ENCODE measurements at regions not wholly inside any gene's neighbourhood (a gene's known extent, or its start where the extent isn't known, plus 50 kb on each side); places are given as distances from the start of the nearest gene placed in this dataset.

- FAIRE-seq = no peak
These were observed 530.8 kb downstream of the SHQ1 start for GRCh38 chr3:72317491-72317890.

- no peak for FAIRE-seq
These were observed 531.6 kb downstream of the SHQ1 start for GRCh38 chr3:72316501-72317279.

GRCh38 chr3:72313308-72313707 is 528.4 kb upstream of the PROK2 start:
- FAIRE-seq = no peak

GRCh38 chr3:72312339-72312738 is 527.4 kb upstream of the PROK2 start:
- no peak for FAIRE-seq

- no peak for FAIRE-seq
These were observed 526.5 kb upstream of the PROK2 start for GRCh38 chr3:72311425-72311824.

- FAIRE-seq = peak; percentile 77
These were observed 525.8 kb upstream of the PROK2 start for GRCh38 chr3:72310419-72311380.

DNA sequence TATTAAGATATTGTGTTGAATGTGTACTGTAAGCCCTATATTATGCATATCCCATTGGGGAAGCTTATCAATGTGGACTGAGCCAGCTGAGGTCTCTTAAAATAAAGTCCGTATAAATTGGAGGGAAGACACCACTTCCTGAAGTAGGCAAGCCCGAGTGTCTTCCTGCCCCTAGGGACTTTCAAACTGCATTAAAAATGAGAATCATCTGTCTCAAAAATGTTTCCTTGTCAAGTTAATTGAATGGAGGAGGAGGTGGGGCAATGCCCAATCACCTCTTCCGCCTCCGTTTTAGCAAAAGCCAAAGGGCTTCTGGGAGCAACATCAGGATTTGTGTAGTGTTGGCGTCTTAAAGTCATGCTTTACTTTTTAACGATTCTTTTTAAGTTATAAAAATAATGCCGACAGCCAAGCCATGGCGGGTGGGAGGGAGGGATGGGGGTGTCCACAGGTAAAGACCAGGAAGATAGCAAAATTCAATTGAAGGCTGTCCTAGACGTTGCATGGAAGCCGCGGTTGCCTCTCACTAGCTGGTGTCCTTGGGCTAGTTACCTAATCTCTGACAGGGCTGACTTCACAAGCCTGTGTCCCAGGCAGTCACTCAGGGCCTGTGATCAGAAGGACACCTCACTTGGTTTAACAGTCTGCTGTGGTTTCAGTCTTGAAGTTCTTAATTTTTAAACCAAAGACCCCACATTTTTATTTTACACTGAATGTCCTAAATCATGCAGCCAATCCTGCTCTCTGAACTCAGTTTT is 524.9 kb upstream of the PROK2 start:
- FAIRE-seq = no peak

GRCh38 chr3:72308641-72309040 is 523.7 kb upstream of the PROK2 start:
- FAIRE-seq = no peak

DNA sequence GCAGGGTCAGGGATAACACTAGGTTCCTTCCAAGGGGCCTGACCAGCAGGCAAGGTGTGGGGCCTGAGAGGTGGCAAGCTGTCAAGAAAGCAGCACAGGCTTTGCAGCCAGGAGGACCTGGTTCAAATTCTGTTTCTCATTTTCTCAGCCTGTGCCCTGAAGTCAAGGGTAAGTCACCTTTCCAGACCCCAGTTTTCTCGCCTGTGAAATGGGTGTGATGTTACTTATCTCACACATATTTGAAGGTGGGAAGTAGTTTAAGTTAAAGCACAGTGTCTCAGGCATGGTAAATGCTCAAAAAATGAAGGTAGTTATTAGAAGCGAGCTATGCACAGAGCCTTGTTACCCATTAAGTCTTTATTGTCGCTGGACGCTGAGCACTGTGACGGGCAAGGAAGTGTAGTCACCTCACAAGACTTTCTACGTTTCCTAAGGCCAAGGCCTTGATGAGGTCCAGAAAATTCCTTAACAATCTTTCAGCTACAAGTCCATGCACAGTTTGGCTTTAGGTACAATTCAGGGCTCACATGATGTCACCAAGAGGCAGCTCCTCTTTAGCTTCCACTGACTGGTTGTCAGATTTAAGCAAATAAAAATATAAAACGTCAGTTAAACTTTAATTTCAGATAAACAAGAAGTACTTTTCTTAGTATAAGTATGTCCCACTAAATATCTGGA is 522.6 kb upstream of the PROK2 start:
- no peak for FAIRE-seq

- no peak for FAIRE-seq
These were observed 521.9 kb upstream of the PROK2 start for GRCh38 chr3:72306800-72307341.

DNA sequence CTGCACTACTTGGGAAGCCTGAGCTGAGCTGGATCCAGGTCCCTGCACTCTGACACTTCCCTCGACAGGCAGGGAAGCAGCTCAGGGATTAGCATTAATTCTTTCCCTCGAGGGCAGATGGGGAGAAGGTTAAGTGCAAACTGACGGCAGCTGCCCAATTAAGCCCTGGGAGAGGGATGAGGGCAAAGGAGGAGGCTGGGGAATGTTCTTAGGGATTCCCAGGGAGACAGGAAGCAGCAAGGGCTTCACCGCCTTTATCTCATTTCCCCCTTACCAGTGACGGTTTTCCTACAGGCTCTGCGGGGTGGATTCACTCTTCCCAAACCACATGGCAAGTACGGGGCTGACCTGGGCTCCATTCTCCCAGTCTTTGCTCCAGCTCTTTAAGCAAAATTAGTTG is 519.0 kb upstream of the PROK2 start:
- no peak for FAIRE-seq

GRCh38 chr3:72301779-72302178 is 516.8 kb upstream of the PROK2 start:
- no peak for FAIRE-seq

DNA sequence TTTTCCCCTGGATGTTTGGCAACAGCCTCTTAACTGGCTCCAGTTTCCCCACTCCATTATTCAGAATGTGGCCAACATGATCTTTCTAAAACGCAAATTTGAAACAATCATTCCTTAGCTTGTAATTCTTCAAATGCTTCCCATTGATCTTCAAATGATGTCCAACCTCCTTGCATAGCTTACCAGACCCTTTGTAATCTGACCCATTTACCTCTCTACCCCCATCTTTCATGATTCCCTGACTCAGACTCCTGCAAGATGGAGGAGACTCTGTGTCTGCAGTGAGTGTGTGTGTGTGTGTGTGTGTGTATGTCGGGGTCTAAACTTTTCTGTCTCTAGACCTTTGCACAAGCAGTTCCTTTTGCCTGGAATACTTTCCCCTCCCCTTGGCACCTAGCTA is 515.7 kb upstream of the PROK2 start:
- FAIRE-seq = no peak

- FAIRE-seq = no peak
These were observed 514.9 kb upstream of the PROK2 start for GRCh38 chr3:72299823-72300222.

GRCh38 chr3:72299321-72299802 is 514.4 kb upstream of the PROK2 start:
- no peak for FAIRE-seq

DNA sequence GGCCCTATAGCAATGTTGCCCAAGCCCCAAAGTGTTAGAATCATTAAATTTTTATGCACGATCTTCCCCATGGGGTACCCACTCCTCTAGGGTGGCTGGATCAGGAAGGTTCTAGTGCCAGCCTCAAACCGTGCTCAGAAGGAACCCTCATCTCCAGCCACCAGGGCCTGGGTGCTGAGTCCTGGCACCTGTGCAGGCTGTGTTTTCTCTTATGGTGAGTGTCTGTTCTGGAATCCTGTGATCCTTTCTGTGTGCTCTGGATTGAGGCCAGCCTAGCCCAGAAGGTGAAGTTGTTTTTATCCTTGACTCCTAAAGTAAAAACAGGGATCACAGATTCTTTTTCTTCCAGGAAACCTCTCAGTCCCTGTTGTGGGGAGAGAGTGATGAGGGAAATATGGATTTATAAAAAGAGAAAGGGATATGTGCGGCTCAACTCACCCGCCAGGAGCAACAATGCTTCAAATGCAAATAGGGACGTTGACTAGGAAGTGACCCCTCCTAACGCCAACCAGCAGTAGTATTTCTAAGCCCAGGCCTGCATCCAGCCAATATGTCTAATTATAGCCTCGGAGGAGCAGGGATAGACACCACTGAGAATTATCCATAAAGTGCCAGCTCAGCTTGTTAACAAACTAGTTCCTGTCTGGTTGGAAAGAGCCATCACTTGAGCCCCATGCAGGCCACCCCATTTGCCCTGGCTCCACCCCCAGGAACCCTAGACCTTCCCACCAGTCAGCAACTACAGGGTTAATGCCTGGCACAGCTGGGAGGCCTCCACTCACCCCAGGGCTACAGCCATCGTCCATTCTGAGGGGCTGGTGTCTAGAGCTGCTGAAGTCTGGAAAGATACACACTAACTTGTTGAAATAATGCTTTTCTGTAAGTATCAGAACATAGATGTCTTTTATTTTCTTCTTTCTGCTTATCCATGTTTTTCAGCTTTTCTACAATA is 513.5 kb upstream of the PROK2 start:
- no peak for FAIRE-seq

DNA sequence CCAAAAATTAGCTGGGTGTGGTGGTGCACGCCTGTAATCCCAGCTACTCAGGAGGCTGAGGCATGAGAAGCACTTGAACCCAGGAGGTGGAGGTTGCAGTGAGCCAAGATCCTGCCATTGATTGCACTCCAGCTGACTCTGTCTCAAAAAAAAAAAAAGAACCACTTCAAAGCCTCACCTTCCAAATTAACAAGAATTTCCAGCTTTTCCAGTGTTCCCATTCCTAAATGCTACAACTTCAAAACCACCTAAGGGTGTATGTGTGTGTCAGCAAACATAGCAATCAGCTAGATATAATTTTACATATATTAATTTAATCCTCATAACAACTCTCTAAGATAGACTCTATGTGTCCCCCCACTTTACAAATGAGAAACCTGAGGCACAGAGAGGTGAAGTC is 512.5 kb upstream of the PROK2 start:
- no peak for FAIRE-seq

DNA sequence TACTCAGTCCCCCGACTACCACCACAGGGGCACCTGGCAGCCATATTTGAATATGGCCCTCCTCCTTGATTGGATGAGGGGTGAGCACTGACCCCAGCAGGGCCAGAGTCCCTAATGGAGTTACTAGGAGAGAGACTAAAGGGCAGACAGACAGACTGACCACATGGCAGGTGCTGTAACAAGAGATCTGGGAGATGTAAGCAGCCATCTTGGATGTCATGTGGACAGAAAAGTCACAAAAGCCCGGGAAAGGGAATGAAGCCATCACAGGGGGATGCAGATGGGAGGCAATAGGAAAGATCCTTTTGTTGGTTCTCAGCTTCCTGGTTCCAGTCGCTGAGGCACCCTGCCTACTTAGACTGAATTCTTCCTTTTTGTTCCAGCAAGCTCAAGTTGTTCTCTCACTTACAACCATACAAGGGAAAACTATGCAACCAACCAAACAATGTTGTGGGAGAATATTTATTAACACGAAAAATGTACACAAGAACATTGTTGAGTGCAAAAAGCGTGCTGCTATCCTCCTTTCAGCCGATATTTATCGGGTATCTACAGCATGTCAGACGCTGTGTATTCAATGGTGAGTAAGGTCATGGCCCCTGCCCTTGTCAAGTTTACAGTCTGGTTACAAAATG is 511.6 kb upstream of the PROK2 start:
- FAIRE-seq = no peak

DNA sequence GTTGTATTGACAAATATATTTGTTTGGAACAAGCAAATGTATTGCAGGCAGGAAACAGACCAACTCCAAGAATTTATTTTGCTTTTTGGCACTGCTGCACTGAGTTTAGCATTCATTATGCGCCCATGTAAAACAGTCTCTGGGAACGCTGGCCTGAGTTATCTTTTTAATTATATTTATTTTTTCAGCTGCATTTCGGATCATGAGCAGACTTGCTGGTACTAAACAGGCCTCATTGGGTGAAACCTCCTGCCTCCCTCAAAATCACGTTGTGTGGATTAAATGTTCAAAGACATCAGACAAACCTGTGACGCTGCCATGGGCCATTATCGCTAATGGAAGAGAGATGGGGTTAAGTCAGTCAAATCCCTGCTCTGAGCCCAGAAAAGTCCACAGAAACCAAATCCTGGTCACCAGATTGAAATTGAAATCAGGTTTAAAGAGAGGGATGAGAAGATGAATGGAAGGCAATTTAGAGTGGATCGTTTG is 511.1 kb upstream of the PROK2 start:
- FAIRE-seq = no peak
